ENCODE measurements at regions not wholly inside any gene's neighbourhood (a gene's known extent, or its start where the extent isn't known, plus 50 kb on each side); places are given as distances from the start of the nearest gene placed in this dataset.
A peak's percentile ranks its signal among the peaks of the same experiment; 100 is the strongest.
"Not testable (repeated sequence)": the region's sequence is repeated elsewhere in the genome, so short reads cannot be mapped to it uniquely, and the experiment has no call there.

- Histone ChIP-seq H3K27me3 (ENCODE audit: control insufficient read depth, insufficient read depth, low read length) (no peaks in the 10 kb centered on the region), H3K9ac (ENCODE audit: low read length in 3 of 3) (no peak overlapping the region), H3K9me3 (ENCODE audit: control insufficient read depth in 2 of 3, insufficient read depth in 1 of 3, low read length in 3 of 3) (no peaks in the 10 kb centered on the region), H3K27ac (ENCODE audit: low read depth in 2 of 2, low read length in 2 of 2) (no peak overlapping the region), H3K36me3 (ENCODE audit: control insufficient read depth in 2 of 3, insufficient read depth in 3 of 3, low read length in 3 of 3) (no peaks in the 10 kb centered on the region), H3K4me1 (ENCODE audit: control insufficient read depth in 2 of 3, insufficient read depth in 2 of 3, low read depth in 1 of 3, low read length in 3 of 3) (no peaks in the 10 kb centered on the region), H3K4me3 (ENCODE audit: low read length in 3 of 3) (no peak overlapping the region)
- TF ChIP-seq, protein P1, sequence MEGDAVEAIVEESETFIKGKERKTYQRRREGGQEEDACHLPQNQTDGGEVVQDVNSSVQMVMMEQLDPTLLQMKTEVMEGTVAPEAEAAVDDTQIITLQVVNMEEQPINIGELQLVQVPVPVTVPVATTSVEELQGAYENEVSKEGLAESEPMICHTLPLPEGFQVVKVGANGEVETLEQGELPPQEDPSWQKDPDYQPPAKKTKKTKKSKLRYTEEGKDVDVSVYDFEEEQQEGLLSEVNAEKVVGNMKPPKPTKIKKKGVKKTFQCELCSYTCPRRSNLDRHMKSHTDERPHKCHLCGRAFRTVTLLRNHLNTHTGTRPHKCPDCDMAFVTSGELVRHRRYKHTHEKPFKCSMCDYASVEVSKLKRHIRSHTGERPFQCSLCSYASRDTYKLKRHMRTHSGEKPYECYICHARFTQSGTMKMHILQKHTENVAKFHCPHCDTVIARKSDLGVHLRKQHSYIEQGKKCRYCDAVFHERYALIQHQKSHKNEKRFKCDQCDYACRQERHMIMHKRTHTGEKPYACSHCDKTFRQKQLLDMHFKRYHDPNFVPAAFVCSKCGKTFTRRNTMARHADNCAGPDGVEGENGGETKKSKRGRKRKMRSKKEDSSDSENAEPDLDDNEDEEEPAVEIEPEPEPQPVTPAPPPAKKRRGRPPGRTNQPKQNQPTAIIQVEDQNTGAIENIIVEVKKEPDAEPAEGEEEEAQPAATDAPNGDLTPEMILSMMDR (IDR thresholded peaks at IDR 0.05; ENCODE audit: borderline replicate concordance, extremely low read depth, insufficient read depth): no peak
- DNase-seq (no peak), FAIRE-seq (no peak)
- intact Hi-C loops (cut with DNase I): no loop called here
Observed at GRCh38 chr5:102069974-102070373, 226.1 kb downstream of the SLCO4C1 start.

DNA sequence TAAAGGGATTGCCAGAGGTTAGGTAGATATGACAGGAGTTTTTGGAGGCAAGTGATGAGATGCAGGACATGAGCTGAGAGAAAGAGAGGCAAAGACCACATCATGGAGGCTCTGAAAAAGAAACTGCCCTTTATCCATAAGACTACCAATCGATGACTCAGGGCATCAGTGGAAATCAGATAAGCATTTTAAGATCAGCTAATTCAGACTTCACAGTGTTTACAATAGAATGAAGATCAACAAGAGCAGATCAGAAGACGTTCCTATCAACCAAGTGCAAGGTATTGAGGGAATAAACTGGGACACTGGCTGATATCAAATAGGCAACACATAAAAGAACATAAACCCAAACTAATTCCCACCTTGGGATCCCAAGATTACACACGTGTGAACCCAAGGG is 227.2 kb downstream of the SLCO4C1 start:
- intact Hi-C loops (cut with DNase I): no loop called here
- FAIRE-seq (no peak), DNase-seq (no peak)

GRCh38 chr5:102049517-102049916 is 246.6 kb downstream of the SLCO4C1 start:
- TF ChIP-seq, protein P1 (IDR thresholded peaks at IDR 0.05; ENCODE audit: borderline replicate concordance, extremely low read depth, insufficient read depth): no peak
- no peaks in the 10 kb centered on the region for H3K36me3 ChIP-seq (ENCODE audit: control insufficient read depth in 2 of 3, insufficient read depth in 3 of 3, low read length in 3 of 3)
- no peak for FAIRE-seq

More for the DNA sequence above, 227.2 kb downstream of the SLCO4C1 start:
- TF ChIP-seq, protein P1 (IDR thresholded peaks at IDR 0.05; ENCODE audit: borderline replicate concordance, extremely low read depth, insufficient read depth): no peak
- H3K27ac ChIP-seq (ENCODE audit: low read depth in 2 of 2, low read length in 2 of 2): no peak overlapping the region
- H3K4me3 ChIP-seq (ENCODE audit: low read length in 3 of 3): no peak overlapping the region
- H3K9ac ChIP-seq (ENCODE audit: low read length in 3 of 3): no peak overlapping the region
- no peaks in the 10 kb centered on the region for H3K4me1 ChIP-seq (ENCODE audit: control insufficient read depth in 2 of 3, insufficient read depth in 2 of 3, low read depth in 1 of 3, low read length in 3 of 3)
- no peaks in the 10 kb centered on the region for H3K36me3 ChIP-seq (ENCODE audit: control insufficient read depth in 2 of 3, insufficient read depth in 3 of 3, low read length in 3 of 3)
- no peaks in the 10 kb centered on the region for H3K9me3 ChIP-seq (ENCODE audit: control insufficient read depth in 2 of 3, insufficient read depth in 1 of 3, low read length in 3 of 3)
- H3K27me3 ChIP-seq (ENCODE audit: control insufficient read depth, insufficient read depth, low read length): no peaks in the 10 kb centered on the region

DNA sequence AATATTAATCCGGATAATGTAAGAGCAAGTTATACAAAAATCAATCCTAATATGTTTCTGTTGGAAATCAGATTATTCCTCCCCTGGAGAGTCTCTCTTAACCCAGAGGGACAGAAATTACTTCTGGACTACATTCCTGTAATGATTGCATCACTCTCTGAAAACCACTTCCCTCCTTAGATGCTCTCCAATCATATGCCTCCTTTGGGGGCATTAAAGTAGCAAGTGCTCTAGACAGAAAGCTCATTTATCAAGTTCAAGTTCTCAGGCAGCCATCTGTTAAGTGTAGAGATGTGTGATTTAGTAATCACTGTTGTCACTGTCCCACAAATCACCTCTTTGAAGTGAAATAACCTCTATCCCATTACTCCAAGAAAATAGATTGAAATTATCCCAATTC is 247.1 kb downstream of the SLCO4C1 start:
- FAIRE-seq (no peak), DNase-seq (peak in 2 of 5 donors; percentile 12 to 32)
- no peak overlapping the region for H3K27ac ChIP-seq (ENCODE audit: low read depth in 2 of 2, low read length in 2 of 2)
- peaks cover 0 to 2% (median 0%) of the 10 kb centered on the region in 3 donors for H3K9me3 ChIP-seq (ENCODE audit: control insufficient read depth in 2 of 3, insufficient read depth in 1 of 3, low read length in 3 of 3)
- no peaks in the 10 kb centered on the region for H3K36me3 ChIP-seq (ENCODE audit: control insufficient read depth in 2 of 3, insufficient read depth in 3 of 3, low read length in 3 of 3)
- H3K9ac ChIP-seq (ENCODE audit: low read length in 3 of 3): no peak overlapping the region
- H3K4me3 ChIP-seq (ENCODE audit: low read length in 3 of 3): no peak overlapping the region
- H3K4me1 ChIP-seq (ENCODE audit: control insufficient read depth in 2 of 3, insufficient read depth in 2 of 3, low read depth in 1 of 3, low read length in 3 of 3): no peaks in the 10 kb centered on the region
- intact Hi-C loops (cut with DNase I): no loop called here
- H3K27me3 ChIP-seq (ENCODE audit: control insufficient read depth, insufficient read depth, low read length): no peaks in the 10 kb centered on the region
- TF ChIP-seq, protein P1 (IDR thresholded peaks at IDR 0.05; ENCODE audit: borderline replicate concordance, extremely low read depth, insufficient read depth): no peak

More at GRCh38 chr5:102049517-102049916, 246.6 kb downstream of the SLCO4C1 start:
- Histone ChIP-seq H3K9me3 (ENCODE audit: control insufficient read depth in 2 of 3, insufficient read depth in 1 of 3, low read length in 3 of 3) (peaks cover 0 to 2% (median 0%) of the 10 kb centered on the region in 3 donors), H3K27ac (ENCODE audit: low read depth in 2 of 2, low read length in 2 of 2) (no peak overlapping the region), H3K4me3 (ENCODE audit: low read length in 3 of 3) (no peak overlapping the region), H3K27me3 (ENCODE audit: control insufficient read depth, insufficient read depth, low read length) (no peaks in the 10 kb centered on the region), H3K9ac (ENCODE audit: low read length in 3 of 3) (no peak overlapping the region), H3K4me1 (ENCODE audit: control insufficient read depth in 2 of 3, insufficient read depth in 2 of 3, low read depth in 1 of 3, low read length in 3 of 3) (no peaks in the 10 kb centered on the region)
- intact Hi-C loops (cut with DNase I): no loop called here
- peak in 2 of 5 donors; percentile 28 to 38 for DNase-seq

- H3K27ac ChIP-seq (ENCODE audit: low read depth in 2 of 2, low read length in 2 of 2); H3K4me3 ChIP-seq (ENCODE audit: low read length in 3 of 3); H3K4me1 ChIP-seq (ENCODE audit: control insufficient read depth in 2 of 3, insufficient read depth in 2 of 3, low read depth in 1 of 3, low read length in 3 of 3); FAIRE-seq; H3K9ac ChIP-seq (ENCODE audit: low read length in 3 of 3); H3K9me3 ChIP-seq (ENCODE audit: control insufficient read depth in 2 of 3, insufficient read depth in 1 of 3, low read length in 3 of 3); intact Hi-C loops (cut with DNase I); H3K36me3 ChIP-seq (ENCODE audit: control insufficient read depth in 2 of 3, insufficient read depth in 3 of 3, low read length in 3 of 3); DNase-seq; H3K27me3 ChIP-seq (ENCODE audit: control insufficient read depth, insufficient read depth, low read length): not testable (repeated sequence)
Observed at GRCh38 chr5:102047073-102047472, 249.0 kb downstream of the SLCO4C1 start.
